B cell (primary cell): ENCODE measurements at regions not wholly inside any gene's neighbourhood (a gene's known extent, or its start where the extent isn't known, plus 50 kb on each side); places are given as distances from the start of the nearest gene placed in this dataset.

Experiments
- CTCF ChIP-seq: fragments of 200-600 bp; IDR thresholded peaks from one replicate; pipeline ENCODE4 v1.8.0; 2022; ENCODE audit warnings: antibody characterized with exemption, mild to moderate bottlenecking
- EZH2 ChIP-seq: IDR thresholded peaks from 2 replicates; pipeline ENCODE4 v1.6.1; 2012; ENCODE audit warnings: borderline replicate concordance, low read depth, mild to moderate bottlenecking, moderate library complexity, low read length; ENCODE audit not compliant: insufficient read depth, poor library complexity, severe bottlenecking

- TF ChIP-seq CTCF (no peak), EZH2 (no peak)
These were observed 77.0 kb upstream of the ZNF507 start for GRCh38 chr19:32268381-32268780.
